CD4-positive, alpha-beta T cell (primary cell): ENCODE measurements at regions not wholly inside any gene's neighbourhood (a gene's known extent, or its start where the extent isn't known, plus 50 kb on each side); places are given as distances from the start of the nearest gene placed in this dataset.

Experiments
- ATAC-seq: fragments of 200-7000 bp; cut with Tn5 transposase; one replicate; pipeline ENCODE4 v1.10.0; 2022; ENCODE audit warnings: mild to moderate bottlenecking; ENCODE audit not compliant: poor library complexity
- CTCF ChIA-PET: fragments of 350-600 bp; sonication (Branson Sonifier 250); formaldehyde crosslinking; loops from one replicate; lab custom pipeline; 2021; ENCODE audit warnings: antibody characterized with exemption, inconsistent platforms; lab: Charles Lee
- POLR2A ChIA-PET: fragments of 350-600 bp; sonication (Branson Sonifier 250); formaldehyde crosslinking; loops from one replicate; lab custom pipeline; 2021; ENCODE audit warnings: antibody characterized with exemption, inconsistent platforms; lab: Charles Lee
- DNase-seq, 14 experiments: peaks; one replicate each; pipeline ENCODE4 v3.0.0-alpha.2; 2013 to 2020; ENCODE audit warnings: mixed read lengths in 2 of 14
- H3K27ac ChIP-seq, 2 donors: one replicate each; pipeline versions ENCODE4 v1.5.1 to v1.7.0; 2013; ENCODE audit warnings: low read length in 2 of 2, low read depth in 1 of 2, mild to moderate bottlenecking in 1 of 2
- H3K27me3 ChIP-seq, 2 experiments: 1 replicate in 1 of 2; 2 replicates in 1 of 2; pipeline versions ENCODE4 v1.6.1 to v1.7.0; 2013; ENCODE audit warnings: low read length in 2 of 2, control low read depth in 1 of 2, mild to moderate bottlenecking in 1 of 2, moderate library complexity in 1 of 2; ENCODE audit not compliant: insufficient read depth in 2 of 2, control insufficient read depth in 1 of 2
- H3K36me3 ChIP-seq: one replicate; pipeline ENCODE4 v1.6.1; 2013; ENCODE audit warnings: low read length, control low read depth; ENCODE audit not compliant: insufficient read depth
- H3K4me1 ChIP-seq: one replicate; pipeline ENCODE4 v1.6.1; 2013; ENCODE audit warnings: low read length, control low read depth; ENCODE audit not compliant: insufficient read depth
- H3K4me3 ChIP-seq: one replicate; pipeline ENCODE4 v1.5.1; 2013; ENCODE audit warnings: mild to moderate bottlenecking, low read length, moderate library complexity
- H3K9me3 ChIP-seq, 2 experiments: 1 replicate in 1 of 2; 2 replicates in 1 of 2; pipeline versions ENCODE4 v1.6.1 to v1.7.0; 2013; ENCODE audit warnings: low read length in 2 of 2, mild to moderate bottlenecking in 2 of 2, control low read depth in 1 of 2, moderate library complexity in 1 of 2; ENCODE audit not compliant: control insufficient read depth in 1 of 2, insufficient read depth in 1 of 2
- H3K27ac Mint-ChIP-seq: one replicate; pipeline ENCODE4 v1.8.0; 2020; ENCODE audit warnings: mixed read lengths
- H3K27me3 Mint-ChIP-seq: one replicate; pipeline ENCODE4 v1.8.0; 2021; ENCODE audit warnings: mixed read lengths
- H3K36me3 Mint-ChIP-seq: one replicate; pipeline ENCODE4 v1.8.0; 2021; ENCODE audit warnings: low read depth, mixed read lengths
- H3K4me1 Mint-ChIP-seq: one replicate; pipeline ENCODE4 v1.8.0; 2021; ENCODE audit warnings: low read depth, mixed read lengths
- H3K4me3 Mint-ChIP-seq: one replicate; pipeline ENCODE4 v1.8.0; 2020; ENCODE audit warnings: mild to moderate bottlenecking, mixed read lengths
- H3K9me3 Mint-ChIP-seq: one replicate; pipeline ENCODE4 v1.8.0; 2020; ENCODE audit warnings: mixed read lengths
- CTCF ChIP-seq: fragments of 200-600 bp; IDR thresholded peaks from one replicate; pipeline ENCODE4 v1.8.0; 2022; ENCODE audit warnings: antibody characterized with exemption, mild to moderate bottlenecking
- intact Hi-C, 2 experiments: fragments of 100-400 bp; cut with DNase I in 1 of 2; cut with micrococcal nuclease in 1 of 2; formaldehyde crosslinking; loops; one replicate each; pipeline versions ENCODE4 v1.15.1 to v1.9.0; 2023 to 2025; cut with DNase I, micrococcal nuclease

- no peak overlapping the region for H3K4me3 ChIP-seq
- TF ChIP-seq CTCF, result no peak
- Mint-ChIP-seq H3K4me3 (no peak overlapping the region), H3K4me1 (no peaks in the 10 kb centered on the region), H3K9me3 (peaks cover 2% of the 10 kb centered on the region), H3K27ac (no peak overlapping the region), H3K27me3 (no peaks in the 10 kb centered on the region), H3K36me3 (no peaks in the 10 kb centered on the region)
- H3K4me1 ChIP-seq, result no peaks in the 10 kb centered on the region
- H3K27ac ChIP-seq, result no peak overlapping the region
- ChIA-PET CTCF (no interaction called here), POLR2A (no interaction called here)
- intact Hi-C loops, result no loop called here
- ATAC-seq (no peak), DNase-seq (no peak)
- no peaks in the 10 kb centered on the region for H3K9me3 ChIP-seq
- H3K36me3 ChIP-seq, result no peaks in the 10 kb centered on the region
- H3K27me3 ChIP-seq, result no peaks in the 10 kb centered on the region
Observed at GRCh38 chr4:137039370-137039769, 492.9 kb downstream of the PCDH18 start.

- no peaks in the 10 kb centered on the region for H3K9me3 ChIP-seq
- no peak overlapping the region for H3K4me3 ChIP-seq
- H3K36me3 ChIP-seq, result no peaks in the 10 kb centered on the region
- H3K27ac ChIP-seq, result no peak overlapping the region
- Mint-ChIP-seq H3K4me3 (no peak overlapping the region), H3K9me3 (peaks cover 11% of the 10 kb centered on the region), H3K36me3 (no peaks in the 10 kb centered on the region), H3K27ac (no peak overlapping the region), H3K4me1 (no peaks in the 10 kb centered on the region), H3K27me3 (no peaks in the 10 kb centered on the region)
- ChIA-PET POLR2A (no interaction called here), CTCF (no interaction called here)
- DNase-seq (no peak), ATAC-seq (no peak)
- H3K4me1 ChIP-seq, result no peaks in the 10 kb centered on the region
- TF ChIP-seq CTCF, result no peak
- no peaks in the 10 kb centered on the region for H3K27me3 ChIP-seq
- intact Hi-C loops, result no loop called here
Observed at GRCh38 chr4:137032222-137032621, 500.1 kb downstream of the PCDH18 start.

GRCh38 chr4:137029026-137029425 is 503.3 kb downstream of the PCDH18 start:
- intact Hi-C loops, result no loop called here
- Mint-ChIP-seq H3K9me3 (peaks cover 18% of the 10 kb centered on the region), H3K27me3 (no peaks in the 10 kb centered on the region), H3K36me3 (no peaks in the 10 kb centered on the region), H3K27ac (no peak overlapping the region), H3K4me3 (no peak overlapping the region), H3K4me1 (no peaks in the 10 kb centered on the region)
- Histone ChIP-seq H3K27me3 (no peaks in the 10 kb centered on the region), H3K9me3 (no peaks in the 10 kb centered on the region), H3K4me3 (no peak overlapping the region), H3K4me1 (no peaks in the 10 kb centered on the region), H3K36me3 (no peaks in the 10 kb centered on the region), H3K27ac (no peak overlapping the region)
- ChIA-PET POLR2A (no interaction called here), CTCF (no interaction called here)
- DNase-seq (no peak), ATAC-seq (no peak)
- TF ChIP-seq CTCF, result no peak
